Calu3 (cell line): ENCODE measurements at regions not wholly inside any gene's neighbourhood (a gene's known extent, or its start where the extent isn't known, plus 50 kb on each side); places are given as distances from the start of the nearest gene placed in this dataset.

Experiments used
- BruUV-seq: library from RNA; stranded (reverse); fragments of 400-500 nt; replicated peaks from 2 replicates; lab custom pipeline; 2021; lab: Mats Ljungman, UMichigan
- CTCF ChIA-PET: fragments of 300-600 bp; sonication (Branson Sonifier 250); formaldehyde crosslinking; loops from one replicate; lab custom pipeline; 2022; ENCODE audit warnings: antibody characterized with exemption; lab: Charles Lee
- DNase-seq: peaks from one replicate; pipeline ENCODE4 v3.0.0; 2022
- H3K27ac Mint-ChIP-seq: one replicate; pipeline ENCODE4 v1.8.0; 2022; ENCODE audit warnings: mixed read lengths; ENCODE audit not compliant: unreplicated experiment
- H3K27me3 Mint-ChIP-seq: one replicate; pipeline ENCODE4 v1.8.0; 2022; ENCODE audit warnings: mixed read lengths; ENCODE audit not compliant: unreplicated experiment
- H3K36me3 Mint-ChIP-seq: one replicate; pipeline ENCODE4 v1.8.0; 2022; ENCODE audit warnings: mild to moderate bottlenecking, moderate library complexity, mixed read lengths; ENCODE audit not compliant: insufficient read depth, unreplicated experiment
- H3K4me1 Mint-ChIP-seq: one replicate; pipeline ENCODE4 v1.8.0; 2022; ENCODE audit warnings: mild to moderate bottlenecking, low read depth, mixed read lengths; ENCODE audit not compliant: unreplicated experiment
- H3K4me3 Mint-ChIP-seq: one replicate; pipeline ENCODE4 v1.8.0; 2022; ENCODE audit warnings: mild to moderate bottlenecking, low read depth, moderate library complexity, mixed read lengths; ENCODE audit not compliant: unreplicated experiment
- H3K9me3 Mint-ChIP-seq: one replicate; pipeline ENCODE4 v1.8.0; 2022; ENCODE audit warnings: low read depth, mixed read lengths; ENCODE audit not compliant: unreplicated experiment
- intact Hi-C: fragments of 100-400 bp; cut with micrococcal nuclease; formaldehyde crosslinking; loops from one replicate; pipeline ENCODE4 v1.10.0; 2022; ENCODE audit not compliant: unreplicated experiment
- TF ChIP-seq, protein P1 (sequence below): fragments of 200-600 bp; IDR thresholded peaks from one replicate; pipeline ENCODE4 v1.8.0; 2022; ENCODE audit warnings: antibody characterized with exemption; ENCODE audit not compliant: unreplicated experiment

- Mint-ChIP-seq H3K4me1 (no peaks in the 10 kb centered on the region), H3K36me3 (no peaks in the 10 kb centered on the region), H3K27ac (no peak overlapping the region), H3K9me3 (no peaks in the 10 kb centered on the region), H3K27me3 (peaks cover 66% of the 10 kb centered on the region), H3K4me3 (no peak overlapping the region)
- BruUV-seq, result no TSS peak
- intact Hi-C loops, result no loop called here
- TF ChIP-seq, protein P1, sequence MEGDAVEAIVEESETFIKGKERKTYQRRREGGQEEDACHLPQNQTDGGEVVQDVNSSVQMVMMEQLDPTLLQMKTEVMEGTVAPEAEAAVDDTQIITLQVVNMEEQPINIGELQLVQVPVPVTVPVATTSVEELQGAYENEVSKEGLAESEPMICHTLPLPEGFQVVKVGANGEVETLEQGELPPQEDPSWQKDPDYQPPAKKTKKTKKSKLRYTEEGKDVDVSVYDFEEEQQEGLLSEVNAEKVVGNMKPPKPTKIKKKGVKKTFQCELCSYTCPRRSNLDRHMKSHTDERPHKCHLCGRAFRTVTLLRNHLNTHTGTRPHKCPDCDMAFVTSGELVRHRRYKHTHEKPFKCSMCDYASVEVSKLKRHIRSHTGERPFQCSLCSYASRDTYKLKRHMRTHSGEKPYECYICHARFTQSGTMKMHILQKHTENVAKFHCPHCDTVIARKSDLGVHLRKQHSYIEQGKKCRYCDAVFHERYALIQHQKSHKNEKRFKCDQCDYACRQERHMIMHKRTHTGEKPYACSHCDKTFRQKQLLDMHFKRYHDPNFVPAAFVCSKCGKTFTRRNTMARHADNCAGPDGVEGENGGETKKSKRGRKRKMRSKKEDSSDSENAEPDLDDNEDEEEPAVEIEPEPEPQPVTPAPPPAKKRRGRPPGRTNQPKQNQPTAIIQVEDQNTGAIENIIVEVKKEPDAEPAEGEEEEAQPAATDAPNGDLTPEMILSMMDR, result no peak
- CTCF ChIA-PET, result no interaction called here
- no peak for DNase-seq
Measured at GRCh38 chr2:19843992-19844515, 57.7 kb downstream of the TTC32 start.

- CTCF ChIA-PET, result no interaction called here
- Mint-ChIP-seq H3K27ac (no peak overlapping the region), H3K9me3 (no peaks in the 10 kb centered on the region), H3K36me3 (no peaks in the 10 kb centered on the region), H3K4me3 (no peak overlapping the region), H3K27me3 (peaks cover 86% of the 10 kb centered on the region), H3K4me1 (peaks cover 7% of the 10 kb centered on the region)
- intact Hi-C loops, result no loop called here
- DNase-seq, result no peak
- no TSS peak for BruUV-seq
- TF ChIP-seq, protein P1, result no peak
Measured at GRCh38 chr2:19841918-19842693, 59.7 kb downstream of the TTC32 start.

DNA sequence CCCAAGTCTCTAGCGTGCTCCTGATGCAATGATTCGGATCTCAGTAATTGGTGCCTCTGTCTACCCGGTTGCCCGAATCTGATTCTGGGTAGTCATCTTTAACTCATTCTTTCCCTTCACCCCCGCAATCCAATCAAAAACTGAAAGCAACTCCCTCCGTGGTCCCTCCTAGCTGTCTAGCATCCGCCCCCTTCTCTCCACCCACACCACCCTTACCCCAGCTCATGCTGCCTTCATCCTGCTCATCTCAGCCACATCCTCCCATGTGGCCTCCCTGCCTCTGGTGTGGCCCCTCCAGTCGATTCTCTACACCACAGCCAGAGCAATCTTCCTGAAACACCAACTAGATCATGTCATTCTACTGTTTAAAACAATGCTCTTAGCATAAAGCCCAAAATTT, 62.3 kb downstream of the TTC32 start:
- TF ChIP-seq, protein P1, result no peak
- Mint-ChIP-seq H3K4me1 (peaks cover 8% of the 10 kb centered on the region), H3K4me3 (no peak overlapping the region), H3K27ac (no peak overlapping the region), H3K36me3 (no peaks in the 10 kb centered on the region), H3K27me3 (peaks cover 81% of the 10 kb centered on the region), H3K9me3 (no peaks in the 10 kb centered on the region)
- CTCF ChIA-PET, result interaction anchor here (0.7 kb wide), 1 partner anchor 25 kb away, joined by 3 read pairs; no protein-coding TSS in a partner anchor
- DNase-seq, result no peak
- BruUV-seq, result no TSS peak
- intact Hi-C loops, result no loop called here

DNA sequence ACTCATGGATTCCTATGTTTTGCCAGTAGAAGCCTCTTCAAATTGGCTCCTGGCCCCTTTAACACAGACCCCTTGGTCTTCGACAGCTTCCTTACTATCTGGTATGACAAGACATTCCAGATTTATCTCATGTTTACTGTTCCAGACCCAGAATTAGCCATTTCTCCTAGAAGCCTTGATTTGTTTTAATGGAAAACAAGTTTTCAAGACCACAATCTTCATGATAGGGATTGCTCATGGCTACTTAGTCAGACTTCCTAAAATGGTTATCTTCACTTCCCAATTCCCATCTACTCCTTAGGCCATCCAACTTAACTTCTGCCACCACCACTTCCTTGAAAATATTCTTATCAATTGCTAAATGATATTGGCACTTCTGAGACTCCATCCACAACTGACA, 63.2 kb downstream of the TTC32 start:
- no TSS peak for BruUV-seq
- TF ChIP-seq, protein P1, result no peak
- Mint-ChIP-seq H3K27ac (no peak overlapping the region), H3K4me3 (no peak overlapping the region), H3K9me3 (no peaks in the 10 kb centered on the region), H3K27me3 (peaks cover 72% of the 10 kb centered on the region), H3K36me3 (no peaks in the 10 kb centered on the region), H3K4me1 (peaks cover 8% of the 10 kb centered on the region)
- intact Hi-C loops, result no loop called here
- no peak for DNase-seq
- CTCF ChIA-PET, result interaction anchor here (0.7 kb wide), 1 partner anchor 13 kb away, joined by 3 read pairs; no protein-coding TSS in a partner anchor
